HG02763 (cell line): ENCODE measurements at regions not wholly inside any gene's neighbourhood (a gene's known extent, or its start where the extent isn't known, plus 50 kb on each side); places are given as distances from the start of the nearest gene placed in this dataset.

Experiments
- ATAC-seq: cut with Tn5 transposase; IDR thresholded peaks from one replicate; pipeline ENCODE4 v1.9.1; 2021; ENCODE audit warnings: mild to moderate bottlenecking, moderate library complexity; ENCODE audit not compliant: unreplicated experiment

GRCh38 chr12:107271523-107271922 lies 178.2 kb upstream of the CRY1 start:
- no peak for ATAC-seq

DNA sequence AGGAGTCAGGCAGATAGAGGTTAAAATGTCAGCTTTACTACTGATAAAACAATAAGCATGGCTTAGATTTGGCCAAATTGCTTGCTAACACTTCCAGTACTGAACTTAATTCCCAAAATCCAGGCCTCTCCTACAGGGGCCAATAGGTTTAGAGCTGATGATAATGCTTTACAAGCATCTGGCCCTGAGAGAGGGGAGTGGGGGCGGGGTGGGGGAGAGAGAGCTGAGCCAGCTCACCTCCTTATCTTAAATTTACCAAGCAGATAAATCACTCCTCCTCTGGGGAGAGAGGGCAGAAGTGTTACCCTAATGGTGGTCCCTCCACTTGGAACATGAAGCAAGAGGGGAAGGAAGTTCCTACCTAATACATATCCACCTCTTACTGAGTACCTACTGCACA lies 182.2 kb upstream of the CRY1 start:
- no peak for ATAC-seq

GRCh38 chr12:107277855-107278254 lies 184.5 kb upstream of the CRY1 start:
- no peak for ATAC-seq

DNA sequence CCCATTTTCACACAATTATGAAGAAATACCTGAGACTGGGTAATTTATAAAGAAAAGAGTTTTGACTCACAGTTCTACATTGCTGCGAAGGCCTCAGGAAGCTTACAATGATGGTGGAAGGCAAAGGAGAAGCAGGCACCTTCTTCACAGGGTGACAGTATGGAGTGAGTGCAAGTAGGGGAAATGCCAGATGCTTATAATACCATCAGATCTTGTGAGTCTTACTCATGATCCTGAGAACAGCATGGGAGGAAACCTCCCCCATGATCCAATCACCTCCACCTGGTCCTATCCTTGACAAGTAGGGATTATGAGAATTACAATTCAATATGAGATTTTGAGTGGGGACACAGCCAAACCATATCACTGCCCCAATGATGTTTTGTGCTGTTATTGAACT lies 189.3 kb upstream of the CRY1 start:
- ATAC-seq: no peak

DNA sequence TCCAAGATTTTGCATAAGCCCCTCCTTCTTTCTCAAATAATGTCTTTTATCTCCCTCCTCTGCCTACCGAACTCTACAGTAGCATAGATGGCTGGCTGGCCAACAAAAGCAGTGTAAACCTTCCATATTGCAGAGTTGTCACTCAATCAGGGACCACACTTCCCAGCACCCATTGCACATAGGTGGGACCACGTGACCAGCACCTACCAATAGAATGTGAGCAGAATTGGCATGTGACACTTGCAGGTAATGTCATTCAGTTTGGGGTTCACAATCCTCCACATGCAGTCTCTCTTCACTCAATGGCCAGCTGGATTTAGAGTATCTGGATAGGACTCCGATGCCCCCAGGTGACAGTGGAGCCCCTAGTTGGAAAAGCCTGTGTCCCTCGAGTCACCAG lies 190.3 kb upstream of the CRY1 start:
- no peak for ATAC-seq

- ATAC-seq: no peak
Measured at GRCh38 chr12:107284692-107285091, 191.3 kb upstream of the CRY1 start.

DNA sequence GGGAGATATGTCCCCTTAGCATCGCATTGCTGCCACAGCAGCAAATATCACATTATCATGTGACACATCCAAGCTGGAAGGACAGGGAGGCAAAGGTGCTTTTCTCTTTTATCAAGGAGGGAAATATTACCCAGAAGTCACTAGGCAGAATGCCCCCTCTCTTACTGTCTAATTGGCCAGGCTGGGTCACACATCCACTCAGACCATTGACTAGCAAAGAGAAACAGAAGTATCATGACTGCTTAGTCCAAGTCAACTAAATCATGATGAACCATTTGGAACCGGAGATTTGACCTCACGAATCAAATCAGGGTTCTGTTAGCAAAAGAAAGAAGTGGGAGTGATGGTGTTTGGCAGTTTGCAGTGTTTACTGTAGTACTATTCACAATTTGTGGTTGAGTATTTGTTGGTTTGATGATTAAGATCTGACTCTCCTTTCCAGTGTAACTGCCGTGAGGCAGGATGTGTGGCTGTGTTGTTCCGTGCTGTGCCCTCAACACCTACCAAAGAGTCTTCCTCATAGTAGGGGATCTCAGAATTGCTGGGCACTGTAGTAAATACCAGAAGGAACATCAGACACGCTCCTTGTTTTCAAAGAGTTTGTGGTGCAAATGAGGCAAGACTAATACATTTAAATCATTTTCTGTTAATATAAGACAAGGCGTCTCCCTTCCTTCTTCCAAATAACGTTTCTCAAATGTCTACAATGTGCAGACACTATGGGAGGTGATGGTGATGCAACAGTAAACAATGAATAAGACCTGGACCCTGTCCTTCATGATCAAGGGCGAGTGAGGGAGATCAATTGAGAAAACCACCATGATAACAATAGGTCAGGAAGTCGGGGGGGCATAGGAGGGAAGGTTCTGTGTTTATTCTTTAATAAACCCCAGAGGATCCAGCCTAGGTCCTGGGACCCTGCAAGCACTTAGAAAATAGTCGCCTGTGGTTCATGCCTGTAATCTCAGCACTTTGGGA lies 194.4 kb upstream of the CRY1 start:
- no peak for ATAC-seq

- no peak for ATAC-seq
Measured at GRCh38 chr12:107288414-107289127, 195.2 kb upstream of the CRY1 start.

- no peak for ATAC-seq
Measured at GRCh38 chr12:107291018-107291417, 197.7 kb upstream of the CRY1 start.

- no peak for ATAC-seq
Measured at GRCh38 chr12:107296681-107297089, 203.3 kb upstream of the CRY1 start.

DNA sequence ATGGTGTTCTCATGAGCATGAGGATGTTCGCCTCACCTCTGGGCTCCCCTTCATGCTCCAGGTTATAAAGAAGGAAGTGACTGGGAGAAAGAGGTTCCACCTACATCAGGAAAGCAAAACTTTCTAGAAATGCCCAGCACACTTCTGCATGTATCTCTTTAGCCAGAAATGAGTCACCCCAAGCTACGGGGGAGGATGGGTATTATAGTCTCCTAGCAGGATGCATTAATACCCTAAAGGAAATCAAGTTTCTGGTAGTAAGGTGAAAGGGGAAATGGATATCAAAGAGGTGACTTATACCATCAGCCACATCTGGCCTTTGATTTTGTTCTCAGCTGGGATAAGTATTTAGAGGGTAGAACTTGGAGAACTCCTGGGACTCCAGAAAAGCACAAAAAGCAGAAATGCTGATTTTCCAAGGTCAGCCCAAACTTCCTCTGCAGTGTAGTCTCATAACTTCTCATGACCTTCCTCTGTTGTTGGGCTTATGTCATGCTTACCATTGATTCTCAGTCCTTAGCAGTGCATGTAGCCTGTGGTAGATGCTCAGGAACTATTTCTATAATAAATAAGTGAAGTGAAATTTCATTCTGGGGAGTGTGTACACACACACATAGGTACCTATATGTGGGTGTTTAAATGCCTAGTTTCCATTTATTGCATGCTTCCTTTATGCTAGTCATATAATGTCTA lies 209.4 kb upstream of the CRY1 start:
- ATAC-seq: no peak

- ATAC-seq: no peak
Measured at GRCh38 chr12:107304588-107305532, 211.5 kb upstream of the CRY1 start.

- ATAC-seq: no peak
Measured at GRCh38 chr12:107306141-107306659, 212.9 kb upstream of the CRY1 start.

GRCh38 chr12:107308310-107308709 lies 215.0 kb upstream of the CRY1 start:
- ATAC-seq: no peak

GRCh38 chr12:107309020-107309419 lies 215.7 kb upstream of the CRY1 start:
- no peak for ATAC-seq

GRCh38 chr12:107310621-107311020 lies 217.3 kb upstream of the CRY1 start:
- ATAC-seq: no peak

DNA sequence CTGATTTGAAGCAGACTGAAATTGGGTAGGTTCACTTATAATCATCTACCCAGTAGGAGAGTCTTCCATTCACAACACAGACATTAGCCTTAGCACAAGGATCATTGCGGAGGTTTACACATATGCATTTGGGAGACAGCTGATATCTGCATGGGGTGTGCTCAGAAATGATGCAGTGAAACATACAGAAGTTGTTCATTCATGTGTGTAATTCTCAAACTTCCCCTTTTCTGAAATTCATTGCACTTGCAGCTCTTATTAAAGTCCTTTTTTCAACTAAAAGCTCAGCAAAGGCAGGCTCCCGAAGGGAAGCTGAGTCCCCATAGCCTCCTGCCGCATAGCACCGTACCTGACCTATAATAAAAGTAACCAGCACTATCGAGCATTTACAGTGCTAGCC lies 218.3 kb upstream of the CRY1 start:
- no peak for ATAC-seq

GRCh38 chr12:107317751-107318555 lies 224.6 kb upstream of the CRY1 start:
- no peak for ATAC-seq

DNA sequence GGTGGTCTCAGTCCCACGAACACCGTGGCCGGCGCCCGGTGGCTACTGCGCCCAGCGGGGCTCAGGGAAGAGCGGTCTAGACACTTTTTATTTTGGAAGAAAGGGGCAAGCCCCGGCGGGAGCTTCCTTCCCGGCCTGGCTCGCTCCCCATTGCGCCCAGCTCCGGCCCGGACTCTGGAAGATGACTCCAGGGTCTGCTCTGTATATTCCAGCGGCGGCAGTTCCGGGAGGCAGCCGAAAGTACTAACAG lies 225.1 kb upstream of the CRY1 start:
- ATAC-seq: no peak
